ENCODE measurements at regions not wholly inside any gene's neighbourhood (a gene's known extent, or its start where the extent isn't known, plus 50 kb on each side); places are given as distances from the start of the nearest gene placed in this dataset.

DNA sequence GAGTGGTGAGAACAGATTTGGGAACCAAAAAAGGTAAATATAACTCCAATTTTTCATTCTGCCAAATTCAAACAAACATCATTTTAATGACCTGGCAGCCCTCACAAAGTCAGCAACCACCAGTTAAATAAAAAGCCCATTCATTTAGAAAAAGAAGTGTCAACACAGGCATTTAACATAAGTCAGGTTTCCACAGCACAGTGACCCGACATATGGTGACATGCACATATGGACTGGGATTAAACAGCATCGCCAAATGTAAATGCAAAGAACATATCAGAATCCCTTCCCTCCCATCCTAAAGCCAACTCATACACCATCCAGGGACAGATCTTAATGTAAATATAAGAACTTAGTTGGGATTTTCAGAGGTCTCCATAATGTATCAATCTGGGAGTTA lies 293.2 kb downstream of the FGFR2 start:
- no peak for TF ChIP-seq POLR2AphosphoS5 (IDR thresholded peaks at IDR 0.05)
- TF ChIP-seq POLR2A (IDR thresholded peaks at IDR 0.05): no peak
- no peak for TF ChIP-seq EP300 (IDR thresholded peaks at IDR 0.05; ENCODE audit: low read depth)
- TF ChIP-seq, protein P1, sequence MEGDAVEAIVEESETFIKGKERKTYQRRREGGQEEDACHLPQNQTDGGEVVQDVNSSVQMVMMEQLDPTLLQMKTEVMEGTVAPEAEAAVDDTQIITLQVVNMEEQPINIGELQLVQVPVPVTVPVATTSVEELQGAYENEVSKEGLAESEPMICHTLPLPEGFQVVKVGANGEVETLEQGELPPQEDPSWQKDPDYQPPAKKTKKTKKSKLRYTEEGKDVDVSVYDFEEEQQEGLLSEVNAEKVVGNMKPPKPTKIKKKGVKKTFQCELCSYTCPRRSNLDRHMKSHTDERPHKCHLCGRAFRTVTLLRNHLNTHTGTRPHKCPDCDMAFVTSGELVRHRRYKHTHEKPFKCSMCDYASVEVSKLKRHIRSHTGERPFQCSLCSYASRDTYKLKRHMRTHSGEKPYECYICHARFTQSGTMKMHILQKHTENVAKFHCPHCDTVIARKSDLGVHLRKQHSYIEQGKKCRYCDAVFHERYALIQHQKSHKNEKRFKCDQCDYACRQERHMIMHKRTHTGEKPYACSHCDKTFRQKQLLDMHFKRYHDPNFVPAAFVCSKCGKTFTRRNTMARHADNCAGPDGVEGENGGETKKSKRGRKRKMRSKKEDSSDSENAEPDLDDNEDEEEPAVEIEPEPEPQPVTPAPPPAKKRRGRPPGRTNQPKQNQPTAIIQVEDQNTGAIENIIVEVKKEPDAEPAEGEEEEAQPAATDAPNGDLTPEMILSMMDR (IDR thresholded peaks at IDR 0.05): no peak
- intact Hi-C loops (cut with DNase I; ENCODE audit: low total_unique reads) (no loop called here), in situ Hi-C loops (cut with MboI; ENCODE audit: low pct_ligation_motif_present in 1 of 4, low pct_unique_long_range_greater_than_20kb in 1 of 4, low sequenced_read_pairs in 3 of 4) (no loop called here)
- no peak for DNase-seq
- H3K36me3 ChIP-seq: no peaks in the 10 kb centered on the region
- H3K4me3 ChIP-seq: no peak overlapping the region
- H3K27me3 ChIP-seq: no peaks in the 10 kb centered on the region
- no peak overlapping the region for H3K27ac ChIP-seq
- peaks cover 0 to 3% (median 0%) of the 10 kb centered on the region in 4 donors for H3K4me1 ChIP-seq
- H3K9me3 ChIP-seq: no peaks in the 10 kb centered on the region
- 83 to 93% methylated on average over 2 of the region's 2 CpGs for WGBS, 2 donors (ENCODE audit: low coverage in 1 of 2)

DNA sequence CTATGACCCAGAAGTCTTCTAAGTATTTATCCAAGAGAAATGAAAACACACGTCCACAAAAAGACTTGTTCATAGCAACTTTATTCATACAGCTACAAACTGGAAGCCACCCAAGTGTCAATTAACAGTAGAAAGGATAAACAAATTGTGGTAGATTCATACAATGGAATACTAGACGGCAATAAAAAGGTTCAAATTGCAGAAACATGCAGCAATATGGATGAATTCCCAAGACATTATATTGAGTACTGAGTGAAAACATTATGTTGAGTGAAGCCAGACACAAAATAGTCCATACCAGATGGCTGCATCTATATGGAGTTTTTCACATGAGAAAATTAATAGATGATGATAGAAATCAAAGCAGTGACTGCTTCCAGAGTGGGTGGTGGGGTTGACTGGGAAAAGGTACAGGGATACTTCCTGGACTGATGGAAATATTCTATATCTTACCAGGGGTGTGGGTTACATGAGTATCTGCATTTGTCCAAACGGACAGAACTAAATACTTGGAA lies 292.0 kb downstream of the FGFR2 start:
- H3K36me3 ChIP-seq: no peaks in the 10 kb centered on the region
- TF ChIP-seq POLR2A (IDR thresholded peaks at IDR 0.05) (no peak), EP300 (IDR thresholded peaks at IDR 0.05; ENCODE audit: low read depth) (no peak), POLR2AphosphoS5 (IDR thresholded peaks at IDR 0.05) (no peak)
- TF ChIP-seq, protein P1 (IDR thresholded peaks at IDR 0.05): no peak
- 55 to 60% methylated on average over 3 of the region's 3 CpGs for WGBS, 2 donors (ENCODE audit: low coverage in 1 of 2)
- intact Hi-C loops (cut with DNase I; ENCODE audit: low total_unique reads) (no loop called here), in situ Hi-C loops (cut with MboI; ENCODE audit: low pct_ligation_motif_present in 1 of 4, low pct_unique_long_range_greater_than_20kb in 1 of 4, low sequenced_read_pairs in 3 of 4) (no loop called here)
- H3K27ac ChIP-seq: no peak overlapping the region
- H3K4me1 ChIP-seq: peaks cover 0 to 3% (median 0%) of the 10 kb centered on the region in 4 donors
- no peaks in the 10 kb centered on the region for H3K9me3 ChIP-seq
- H3K27me3 ChIP-seq: no peaks in the 10 kb centered on the region
- no peak for DNase-seq
- H3K4me3 ChIP-seq: no peak overlapping the region

DNA sequence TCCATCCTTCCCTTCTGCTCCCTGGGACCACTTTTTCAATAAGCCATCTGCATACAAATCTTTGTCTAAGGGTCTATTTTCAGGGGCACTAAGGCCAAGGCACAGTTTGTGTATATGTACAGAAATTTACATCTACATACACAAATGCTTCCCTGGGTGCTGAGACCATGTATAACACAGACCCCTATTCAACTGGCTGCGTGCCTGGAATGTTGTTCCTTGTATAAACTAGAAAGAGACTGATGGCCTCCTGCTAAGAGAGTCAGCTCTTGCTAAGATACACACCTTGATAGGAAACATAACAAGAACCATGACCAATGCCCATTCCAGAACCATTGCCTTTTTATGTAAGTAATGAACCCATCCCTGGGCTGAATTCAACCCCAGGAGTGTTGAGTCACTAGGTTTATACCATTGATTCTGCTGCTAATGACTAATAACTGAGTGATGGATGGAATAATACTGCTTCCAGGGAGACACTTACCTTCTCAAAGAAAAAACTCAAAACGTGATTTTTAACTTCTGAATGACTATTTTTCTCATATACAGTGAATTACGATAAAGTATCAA lies 290.7 kb downstream of the FGFR2 start:
- WGBS, 2 donors (ENCODE audit: low coverage in 1 of 2): 70 to 80% methylated on average over 3 of the region's 3 CpGs
- Histone ChIP-seq H3K36me3 (no peaks in the 10 kb centered on the region), H3K4me3 (no peak overlapping the region), H3K27me3 (no peaks in the 10 kb centered on the region), H3K4me1 (peaks cover 0 to 5% (median under 1%) of the 10 kb centered on the region in 4 donors), H3K27ac (no peak overlapping the region), H3K9me3 (no peaks in the 10 kb centered on the region)
- DNase-seq: no peak
- intact Hi-C loops (cut with DNase I; ENCODE audit: low total_unique reads) (no loop called here), in situ Hi-C loops (cut with MboI; ENCODE audit: low pct_ligation_motif_present in 1 of 4, low pct_unique_long_range_greater_than_20kb in 1 of 4, low sequenced_read_pairs in 3 of 4) (no loop called here)
- TF ChIP-seq POLR2AphosphoS5 (IDR thresholded peaks at IDR 0.05): no peak
- no peak for TF ChIP-seq POLR2A (IDR thresholded peaks at IDR 0.05)
- TF ChIP-seq, protein P1 (IDR thresholded peaks at IDR 0.05): no peak

DNA sequence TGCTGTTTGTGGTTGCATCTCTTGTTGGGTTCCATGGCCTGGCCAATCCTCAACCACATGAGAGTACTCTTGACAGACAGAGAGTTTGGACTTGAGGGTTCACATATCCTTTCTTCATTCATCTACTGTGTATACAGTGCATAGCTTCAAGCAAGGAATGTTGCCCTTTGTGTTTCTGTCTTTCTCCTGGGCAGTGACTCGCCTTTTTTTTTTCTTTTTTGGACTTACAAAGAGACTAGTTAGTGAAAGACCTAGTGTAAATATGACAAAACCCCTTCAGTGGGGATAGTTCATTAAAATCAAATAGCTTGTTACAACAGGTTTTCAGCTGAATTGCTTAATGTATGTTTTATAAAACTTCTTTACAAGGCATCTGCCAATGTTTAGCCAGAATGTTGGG lies 290.2 kb downstream of the FGFR2 start:
- Histone ChIP-seq H3K27me3 (no peaks in the 10 kb centered on the region), H3K36me3 (no peaks in the 10 kb centered on the region), H3K4me1 (peaks cover 0 to 9% (median 1%) of the 10 kb centered on the region in 4 donors), H3K4me3 (no peak overlapping the region), H3K27ac (no peak overlapping the region), H3K9me3 (no peaks in the 10 kb centered on the region)
- DNase-seq: no peak
- 76 to 77% methylated on average over 1 of the region's 1 CpG for WGBS, 2 donors (ENCODE audit: low coverage in 1 of 2)
- intact Hi-C loops (cut with DNase I; ENCODE audit: low total_unique reads): no loop called here
- no peak for TF ChIP-seq EP300 (IDR thresholded peaks at IDR 0.05; ENCODE audit: low read depth)
- no peak for TF ChIP-seq POLR2A (IDR thresholded peaks at IDR 0.05)
- TF ChIP-seq, protein P1 (IDR thresholded peaks at IDR 0.05): no peak
- no peak for TF ChIP-seq POLR2AphosphoS5 (IDR thresholded peaks at IDR 0.05)
- in situ Hi-C loops (cut with MboI; ENCODE audit: low pct_ligation_motif_present in 1 of 4, low pct_unique_long_range_greater_than_20kb in 1 of 4, low sequenced_read_pairs in 3 of 4): no loop called here
